K562 (cell line): ENCODE measurements at regions not wholly inside any gene's neighbourhood (a gene's known extent, or its start where the extent isn't known, plus 50 kb on each side); places are given as distances from the start of the nearest gene placed in this dataset.
A peak's percentile ranks its signal among the peaks of the same experiment; 100 is the strongest.

Experiments
- CGGBP1 ChIP-seq: fragments of 250-450 bp; sonication (Bioruptor Pico); IDR thresholded peaks from 2 replicates; pipeline ENCODE4 v1.9.0; 2021; ENCODE audit warnings: mild to moderate bottlenecking
- ETS1 ChIP-seq: conservative IDR thresholded peaks from 2 replicates; pipeline ENCODE4 v1.6.1; 2011; ENCODE audit warnings: low read depth, mild to moderate bottlenecking, low read length; ENCODE audit not compliant: control insufficient read depth
- HDAC6 ChIP-seq: IDR thresholded peaks from 2 replicates; pipeline ENCODE4 v1.6.1; 2012; ENCODE audit warnings: low read depth, mild to moderate bottlenecking, control low read depth, inconsistent platforms, low read length, moderate library complexity
- HINFP ChIP-seq: fragments of 450-650 bp; conservative IDR thresholded peaks from 2 replicates; pipeline ENCODE4 v1.6.1; 2016; ENCODE audit warnings: missing genetic modification characterization, low read depth, mild to moderate bottlenecking, control low read depth, missing compliant biosample characterization
- HMGN3 ChIP-seq: IDR thresholded peaks from 2 replicates; pipeline ENCODE4 v1.6.1; 2011; ENCODE audit warnings: borderline replicate concordance, low read depth, mild to moderate bottlenecking, mixed read lengths, low read length; ENCODE audit not compliant: insufficient read length; ENCODE audit errors: extremely low read depth
- KLF16 ChIP-seq: IDR thresholded peaks from 2 replicates; pipeline ENCODE4 v1.6.1; 2016; ENCODE audit warnings: antibody characterized with exemption
- NFIC ChIP-seq: fragments of 450-650 bp; IDR thresholded peaks from 2 replicates; pipeline ENCODE4 v1.6.1; 2017; ENCODE audit warnings: mild to moderate bottlenecking, inconsistent platforms
- NR2C2 ChIP-seq, 2 experiments: fragments of 200-800 bp in 1 of 2; sonication (Bioruptor generic) in 1 of 2; sonication (generic) in 1 of 2; formaldehyde crosslinking in 1 of 2; IDR thresholded peaks; 2 replicates each; pipeline versions ENCODE4 v1.6.1 to v1.8.0; 2016 to 2022; ENCODE audit warnings: mild to moderate bottlenecking in 1 of 2, missing compliant biosample characterization in 1 of 2, missing genetic modification characterization in 1 of 2, missing genetic modification reagents in 1 of 2
- RBFOX2 ChIP-seq: fragments of 200-400 bp; formaldehyde crosslinking; IDR thresholded peaks from 2 replicates; pipeline ENCODE4 v1.6.1; 2017; ENCODE audit warnings: low read depth, mild to moderate bottlenecking, low read length, moderate library complexity
- RBM22 ChIP-seq: fragments of 200-400 bp; formaldehyde crosslinking; IDR thresholded peaks from 2 replicates; pipeline ENCODE4 v1.6.1; 2018; ENCODE audit warnings: low read length, low read depth; ENCODE audit not compliant: poor library complexity, severe bottlenecking
- SMAD4 ChIP-seq: fragments of 250-450 bp; sonication (Bioruptor Pico); conservative IDR thresholded peaks from 2 replicates; pipeline ENCODE4 v1.8.0; 2021; ENCODE audit warnings: inconsistent platforms, mild to moderate bottlenecking, moderate library complexity
- SP2 ChIP-seq: IDR thresholded peaks from 2 replicates; pipeline ENCODE4 v1.6.1; 2011; ENCODE audit warnings: mild to moderate bottlenecking, low read depth, low read length, moderate library complexity; ENCODE audit not compliant: poor library complexity, severe bottlenecking; ENCODE audit errors: extremely low read depth
- SREBF2 ChIP-seq: sonication (generic); formaldehyde crosslinking; IDR thresholded peaks from 2 replicates; pipeline ENCODE4 v1.4.0; 2020; ENCODE audit warnings: mild to moderate bottlenecking, missing genetic modification reagents
- TRIM24 ChIP-seq, 2 experiments: fragments of 450-650 bp; IDR thresholded peaks; 2 replicates each; pipeline ENCODE4 v1.6.1; 2016
- ZBTB2 ChIP-seq: fragments of 450-650 bp; IDR thresholded peaks from 2 replicates; pipeline ENCODE4 v1.6.1; 2016; ENCODE audit warnings: antibody characterized with exemption
- ZBTB26 ChIP-seq: fragments of 450-650 bp; formaldehyde crosslinking; IDR thresholded peaks from 2 replicates; pipeline ENCODE4 v1.4.0; 2022; ENCODE audit warnings: missing genetic modification characterization
- ZC3H8 ChIP-seq: fragments of 450-650 bp; IDR thresholded peaks from 2 replicates; pipeline ENCODE4 v1.6.1; 2017
- ZNF263 ChIP-seq: sonication (generic); formaldehyde crosslinking; IDR thresholded peaks from 2 replicates; pipeline ENCODE4 v1.8.0; 2022; ENCODE audit warnings: mild to moderate bottlenecking, missing genetic modification reagents, borderline replicate concordance
- ZNF354B ChIP-seq: fragments of 250-450 bp; sonication (Bioruptor Pico); IDR thresholded peaks from 2 replicates; pipeline ENCODE4 v1.4.0; 2020
- ZNF444 ChIP-seq: fragments of 250-450 bp; sonication (Bioruptor Pico); IDR thresholded peaks from 2 replicates; pipeline ENCODE4 v1.4.0; 2020; ENCODE audit warnings: mild to moderate bottlenecking, moderate library complexity
- ZNF75A ChIP-seq: fragments of 450-650 bp; formaldehyde crosslinking; IDR thresholded peaks from 2 replicates; pipeline ENCODE4 v1.4.0; 2020; ENCODE audit warnings: mild to moderate bottlenecking

GRCh38 chr12:124715121-124715990, 147.9 kb upstream of the NCOR2 start (continued):
- TF ChIP-seq ZBTB2 (no peak), HDAC6 (no peak), SMAD4 (CRISPR knock-in tag) (peak; percentile 55; the same call in 1 of the 2 replicates), NFIC (no peak), ZNF444 (CRISPR knock-in tag) (no peak), ZNF263 (CRISPR knock-in tag) (peak; percentile 41; the same call in 1 of the 2 replicates), HMGN3 (no peak), NR2C2 (CRISPR knock-in tag; IDR thresholded peaks at IDR 0.05) (no peak), NR2C2 (tag; IDR thresholded peaks at IDR 0.05) (no peak), ZC3H8 (no peak), ETS1 (no peak), ZNF75A (CRISPR knock-in tag) (no peak), HINFP (tag) (0 out of 2 replicates have a peak, but pooled peaks have one; percentile 50), ZBTB26 (CRISPR knock-in tag) (no peak), SREBF2 (CRISPR knock-in tag) (no peak), KLF16 (no peak), SP2 (no peak), TRIM24 (IDR thresholded peaks at IDR 0.05) (no peak), RBFOX2 (0 out of 2 replicates have a peak, but pooled peaks have one; percentile 36), CGGBP1 (no peak), ZNF354B (CRISPR knock-in tag) (no peak), RBM22 (no peak)
